OCI-LY3 (cell line): ENCODE measurements at regions not wholly inside any gene's neighbourhood (a gene's known extent, or its start where the extent isn't known, plus 50 kb on each side); places are given as distances from the start of the nearest gene placed in this dataset.

Experiments
- H2AFZ ChIP-seq: fragments of 200-600, 300-600 bp; shearing (Covaris generic); 2 replicates; pipeline ENCODE4 v1.6.0; 2014; ENCODE audit warnings: antibody characterized with exemption, low read depth, low read length
- H3K27ac ChIP-seq: fragments of 200-600, 300-600 bp; sonication (generic); 2 replicates; pipeline ENCODE4 v1.5.1; 2014; ENCODE audit warnings: mild to moderate bottlenecking, low read length, moderate library complexity, mixed read lengths
- H3K27me3 ChIP-seq: fragments of 200-600, 300-600 bp; sonication (generic); 2 replicates; pipeline ENCODE4 v1.6.1; 2014; ENCODE audit warnings: low read depth, low read length, mixed read lengths
- H3K36me3 ChIP-seq: fragments of 200-600, 300-600 bp; sonication (generic); replicated peaks from 2 replicates; pipeline ENCODE3; 2014; ENCODE audit warnings: low read depth, low read length, mixed read lengths
- H3K4me1 ChIP-seq: fragments of 300-600, 200-600 bp; sonication (generic); 2 replicates; pipeline ENCODE4 v1.6.1; 2014; ENCODE audit warnings: low read length, mixed read lengths
- H3K4me2 ChIP-seq: fragments of 200-600, 300-600 bp; sonication (generic); 2 replicates; pipeline ENCODE4 v1.6.1; 2014; ENCODE audit warnings: low read length, mixed read lengths
- H3K4me3 ChIP-seq: fragments of 300-600, 200-600 bp; sonication (generic); 2 replicates; pipeline ENCODE4 v1.5.1; 2014; ENCODE audit warnings: antibody characterized with exemption, mild to moderate bottlenecking, low read length, moderate library complexity
- H3K79me2 ChIP-seq: fragments of 300-600, 200-600 bp; shearing (Covaris generic); 2 replicates; pipeline ENCODE4 v1.6.1; 2014; ENCODE audit warnings: mild to moderate bottlenecking, low read length, mixed read lengths
- H3K9ac ChIP-seq: fragments of 300-600, 200-600 bp; shearing (Covaris generic); 2 replicates; pipeline ENCODE4 v1.6.0; 2014; ENCODE audit warnings: mild to moderate bottlenecking, low read length, moderate library complexity
- H3K9me3 ChIP-seq: fragments of 200-600, 300-600 bp; shearing (Covaris generic); 2 replicates; pipeline ENCODE4 v1.6.1; 2014; ENCODE audit warnings: low read length, mixed read lengths; ENCODE audit not compliant: insufficient read depth
- H4K20me1 ChIP-seq: fragments of 200-600, 300-600 bp; sonication (generic); 2 replicates; pipeline ENCODE4 v1.6.1; 2016; ENCODE audit warnings: low read length, mixed read lengths; ENCODE audit not compliant: insufficient read depth
- CTCF ChIP-seq: fragments of 200-600, 300-600 bp; sonication (generic); IDR thresholded peaks from 2 replicates; pipeline ENCODE4 v1.5.1; 2014; ENCODE audit warnings: antibody characterized with exemption, low read length, low read depth
- EZH2phosphoT487 ChIP-seq: fragments of 200-600 bp; shearing (Covaris generic); IDR thresholded peaks from 2 replicates; pipeline ENCODE4 v1.6.1; 2018; ENCODE audit warnings: antibody characterized with exemption, mixed run types, low read depth

- Histone ChIP-seq H3K27me3 (no peaks in the 10 kb centered on the region), H3K4me2 (no peak overlapping the region), H3K36me3 (no peaks in the 10 kb centered on the region), H2AFZ (no peak overlapping the region), H4K20me1 (no peaks in the 10 kb centered on the region), H3K4me3 (no peak overlapping the region), H3K79me2 (no peaks in the 10 kb centered on the region), H3K4me1 (no peaks in the 10 kb centered on the region), H3K9ac (no peak overlapping the region), H3K27ac (no peak overlapping the region), H3K9me3 (no peaks in the 10 kb centered on the region)
- TF ChIP-seq CTCF (no peak), EZH2phosphoT487 (no peak)
Observed at GRCh38 chr3:110933821-110934426, 137.7 kb upstream of the NECTIN3 start.

GRCh38 chr3:110938629-110939028, 133.0 kb upstream of the NECTIN3 start:
- H3K4me3 ChIP-seq, result no peak overlapping the region
- no peak overlapping the region for H2AFZ ChIP-seq
- 0 out of 2 replicates have a peak, but pooled peaks cover 2% of the 10 kb centered on the region for H3K4me1 ChIP-seq
- no peaks in the 10 kb centered on the region for H3K36me3 ChIP-seq
- no peak overlapping the region for H3K9ac ChIP-seq
- H3K79me2 ChIP-seq, result no peaks in the 10 kb centered on the region
- H3K27ac ChIP-seq, result no peak overlapping the region
- no peaks in the 10 kb centered on the region for H3K9me3 ChIP-seq
- TF ChIP-seq CTCF, result no peak
- TF ChIP-seq EZH2phosphoT487, result no peak
- H4K20me1 ChIP-seq, result no peaks in the 10 kb centered on the region
- H3K4me2 ChIP-seq, result no peak overlapping the region
- H3K27me3 ChIP-seq, result no peaks in the 10 kb centered on the region

- Histone ChIP-seq H3K27ac (no peak overlapping the region), H3K79me2 (no peaks in the 10 kb centered on the region), H3K4me3 (no peak overlapping the region), H3K9ac (no peak overlapping the region), H3K27me3 (no peaks in the 10 kb centered on the region), H2AFZ (no peak overlapping the region), H4K20me1 (no peaks in the 10 kb centered on the region), H3K4me2 (no peak overlapping the region), H3K36me3 (no peaks in the 10 kb centered on the region), H3K9me3 (no peaks in the 10 kb centered on the region), H3K4me1 (0 out of 2 replicates have a peak, but pooled peaks cover 2% of the 10 kb centered on the region)
- TF ChIP-seq EZH2phosphoT487, result no peak
- no peak for TF ChIP-seq CTCF
Observed at GRCh38 chr3:110940055-110940454, 131.6 kb upstream of the NECTIN3 start.

GRCh38 chr3:110944782-110945181, 126.8 kb upstream of the NECTIN3 start:
- Histone ChIP-seq H3K4me1 (0 out of 2 replicates have a peak, but pooled peaks cover 2% of the 10 kb centered on the region), H4K20me1 (no peaks in the 10 kb centered on the region), H3K4me2 (no peak overlapping the region), H3K9ac (no peak overlapping the region), H3K27me3 (no peaks in the 10 kb centered on the region), H3K9me3 (no peaks in the 10 kb centered on the region), H2AFZ (no peak overlapping the region), H3K79me2 (no peaks in the 10 kb centered on the region), H3K4me3 (no peak overlapping the region), H3K36me3 (no peaks in the 10 kb centered on the region), H3K27ac (no peak overlapping the region)
- TF ChIP-seq EZH2phosphoT487 (no peak), CTCF (no peak)
